ENCODE measurements at regions not wholly inside any gene's neighbourhood (a gene's known extent, or its start where the extent isn't known, plus 50 kb on each side); places are given as distances from the start of the nearest gene placed in this dataset.
"Not testable (repeated sequence)": the region's sequence is repeated elsewhere in the genome, so short reads cannot be mapped to it uniquely, and the experiment has no call there.

DNA sequence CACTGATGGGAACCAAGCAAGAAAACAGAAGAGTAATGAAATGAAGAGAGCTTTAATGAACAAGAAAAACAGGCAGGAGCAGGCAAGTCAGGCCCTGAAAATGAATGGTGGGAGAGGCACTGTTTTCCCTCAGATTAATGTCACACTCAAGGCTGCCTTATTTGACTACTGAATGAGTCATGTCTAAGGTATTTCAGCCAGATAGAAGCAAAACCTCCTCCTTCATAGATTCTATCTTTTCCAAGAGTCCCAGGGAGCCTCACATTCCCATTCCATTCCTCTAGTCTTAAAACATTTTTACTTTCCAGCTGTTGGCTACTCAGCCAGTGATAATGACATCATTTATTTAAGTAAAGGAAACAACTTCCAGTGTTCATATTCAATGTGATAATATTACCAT lies 228.4 kb upstream of the NRIP1 start:
- H3K27ac ChIP-seq: no peak overlapping the region
- TF ChIP-seq, protein P1, sequence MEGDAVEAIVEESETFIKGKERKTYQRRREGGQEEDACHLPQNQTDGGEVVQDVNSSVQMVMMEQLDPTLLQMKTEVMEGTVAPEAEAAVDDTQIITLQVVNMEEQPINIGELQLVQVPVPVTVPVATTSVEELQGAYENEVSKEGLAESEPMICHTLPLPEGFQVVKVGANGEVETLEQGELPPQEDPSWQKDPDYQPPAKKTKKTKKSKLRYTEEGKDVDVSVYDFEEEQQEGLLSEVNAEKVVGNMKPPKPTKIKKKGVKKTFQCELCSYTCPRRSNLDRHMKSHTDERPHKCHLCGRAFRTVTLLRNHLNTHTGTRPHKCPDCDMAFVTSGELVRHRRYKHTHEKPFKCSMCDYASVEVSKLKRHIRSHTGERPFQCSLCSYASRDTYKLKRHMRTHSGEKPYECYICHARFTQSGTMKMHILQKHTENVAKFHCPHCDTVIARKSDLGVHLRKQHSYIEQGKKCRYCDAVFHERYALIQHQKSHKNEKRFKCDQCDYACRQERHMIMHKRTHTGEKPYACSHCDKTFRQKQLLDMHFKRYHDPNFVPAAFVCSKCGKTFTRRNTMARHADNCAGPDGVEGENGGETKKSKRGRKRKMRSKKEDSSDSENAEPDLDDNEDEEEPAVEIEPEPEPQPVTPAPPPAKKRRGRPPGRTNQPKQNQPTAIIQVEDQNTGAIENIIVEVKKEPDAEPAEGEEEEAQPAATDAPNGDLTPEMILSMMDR (conservative IDR thresholded peaks at IDR 0.05): no peak
- no peak for TF ChIP-seq ZFX (IDR thresholded peaks at IDR 0.05)

DNA sequence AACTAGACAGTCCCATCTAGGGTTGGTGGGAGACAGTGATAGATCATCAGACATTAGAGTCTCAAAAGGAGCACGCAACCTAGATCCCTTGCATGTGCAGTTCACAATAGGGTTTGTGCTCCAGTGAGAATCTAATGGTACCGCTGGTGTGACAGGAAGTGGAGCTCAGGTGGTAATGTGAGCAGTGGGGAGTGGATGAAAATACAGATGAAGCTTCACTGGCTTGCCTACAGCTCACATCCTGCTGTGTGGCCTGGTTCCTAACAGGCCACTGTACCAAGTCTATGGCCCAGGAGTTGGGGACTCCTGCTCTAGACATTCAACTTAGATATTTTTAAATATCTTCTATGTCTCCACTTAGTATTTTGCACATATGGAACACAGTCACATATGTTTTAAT lies 231.1 kb upstream of the NRIP1 start:
- no peak overlapping the region for H3K27ac ChIP-seq
- TF ChIP-seq, protein P1 (conservative IDR thresholded peaks at IDR 0.05): no peak
- no peak for TF ChIP-seq ZFX (IDR thresholded peaks at IDR 0.05)

DNA sequence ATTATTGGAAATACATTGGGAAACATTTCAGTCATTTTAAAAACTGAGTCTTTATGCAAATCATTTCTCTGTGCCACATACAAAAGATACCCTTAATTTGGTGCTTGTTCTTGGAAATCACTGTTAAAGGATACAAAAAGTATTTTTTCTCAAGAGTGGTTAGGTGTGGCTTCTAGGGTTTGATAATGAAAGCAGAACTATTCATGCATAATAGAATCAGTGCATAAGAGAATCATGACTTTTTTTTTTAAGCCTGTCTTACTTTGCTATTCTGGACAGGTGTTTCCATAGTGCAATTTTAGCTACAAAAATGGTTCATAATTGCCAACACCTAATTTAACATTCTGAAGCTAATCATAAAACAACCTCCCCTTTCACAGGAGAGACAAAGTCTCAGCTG lies 233.0 kb upstream of the NRIP1 start:
- H3K27ac ChIP-seq: no peak overlapping the region
- TF ChIP-seq, protein P1 (conservative IDR thresholded peaks at IDR 0.05): no peak
- TF ChIP-seq ZFX (IDR thresholded peaks at IDR 0.05): no peak

GRCh38 chr21:15298306-15298705 lies 233.5 kb upstream of the NRIP1 start:
- TF ChIP-seq, protein P1 (conservative IDR thresholded peaks at IDR 0.05): no peak
- TF ChIP-seq ZFX (IDR thresholded peaks at IDR 0.05): no peak
- H3K27ac ChIP-seq: no peak overlapping the region

- H3K27ac ChIP-seq: not testable (repeated sequence)
Observed at GRCh38 chr21:15298755-15299154, 234.0 kb upstream of the NRIP1 start.

GRCh38 chr21:15300131-15300530 lies 235.3 kb upstream of the NRIP1 start:
- TF ChIP-seq ZFX (IDR thresholded peaks at IDR 0.05): no peak
- TF ChIP-seq, protein P1 (conservative IDR thresholded peaks at IDR 0.05): no peak
- H3K27ac ChIP-seq: no peak overlapping the region

GRCh38 chr21:15301014-15301413 lies 236.2 kb upstream of the NRIP1 start:
- no peak overlapping the region for H3K27ac ChIP-seq
- TF ChIP-seq, protein P1 (conservative IDR thresholded peaks at IDR 0.05): no peak
- TF ChIP-seq ZFX (IDR thresholded peaks at IDR 0.05): no peak

- no peak for TF ChIP-seq ZFX (IDR thresholded peaks at IDR 0.05)
- TF ChIP-seq, protein P1 (conservative IDR thresholded peaks at IDR 0.05): no peak
- no peak overlapping the region for H3K27ac ChIP-seq
Observed at GRCh38 chr21:15301736-15302135, 236.9 kb upstream of the NRIP1 start.

All from C4-2B (cell line).